Gastrocnemius medialis (tissue), 4 donors: ENCODE measurements at regions not wholly inside any gene's neighbourhood (a gene's known extent, or its start where the extent isn't known, plus 50 kb on each side); places are given as distances from the start of the nearest gene placed in this dataset.
A peak's percentile ranks its signal among the peaks of the same experiment; 100 is the strongest.

Experiments
- ATAC-seq, 2 donors: fragments of 150-250 bp; one replicate each; pipeline ENCODE4 v1.9.1; 2016
- DNase-seq, 2 donors: peaks; one replicate each; pipeline ENCODE4 v3.0.0-alpha.2; 2019
- H3K27ac ChIP-seq, 4 donors: fragments of 200-600 bp; sonication (generic); 1 replicate in 1 of 4; 2 replicates in 3 of 4; pipeline ENCODE4 v1.5.1; 2016 to 2018; ENCODE audit warnings: mild to moderate bottlenecking in 2 of 4, moderate library complexity in 1 of 4
- H3K27me3 ChIP-seq, 3 donors: fragments of 200-600 bp; sonication (generic) in 2 of 3; 1 replicate in 1 of 3; 2 replicates in 2 of 3; pipeline versions ENCODE4 v1.5.1 to v1.6.0; 2016 to 2019; ENCODE audit warnings: mild to moderate bottlenecking in 1 of 3, moderate library complexity in 1 of 3
- H3K36me3 ChIP-seq, 2 donors: fragments of 200-600 bp; sonication (generic) in 1 of 2; one replicate each; pipeline ENCODE4 v1.5.1; 2017 to 2018
- H3K4me1 ChIP-seq, 2 donors: fragments of 200-600 bp; sonication (generic) in 1 of 2; one replicate each; pipeline ENCODE4 v1.5.1; 2016 to 2017; ENCODE audit warnings: mild to moderate bottlenecking in 2 of 2
- H3K4me3 ChIP-seq, 4 donors: fragments of 200-600 bp; sonication (generic) in 3 of 4; 1 replicate in 1 of 4; 2 replicates in 3 of 4; pipeline ENCODE4 v1.5.1; 2016 to 2019; ENCODE audit warnings: mild to moderate bottlenecking in 2 of 4
- H3K9me3 ChIP-seq, 3 donors: fragments of 200-600 bp; sonication (generic) in 2 of 3; 1 replicate in 1 of 3; 2 replicates in 2 of 3; pipeline ENCODE4 v1.5.1; 2016 to 2019
- POLR2A ChIP-seq, 2 donors: fragments of 450-650 bp; IDR thresholded peaks; one replicate each; pipeline ENCODE4 v1.6.1; 2017; ENCODE audit warnings: antibody characterized with exemption in 2 of 2, mild to moderate bottlenecking in 2 of 2, moderate library complexity in 2 of 2
- in situ Hi-C, 4 donors: fragments of 200-750 bp; cut with MboI; loops; one replicate each; pipeline versions ENCODE4 v1.15.0 to v1.8.0; 2017; ENCODE audit warnings: low sequenced_read_pairs in 4 of 4
- intact Hi-C: fragments of 100-400 bp; cut with DNase I; formaldehyde crosslinking; loops from one replicate; pipeline ENCODE4 v1.15.1; 2023; ENCODE audit warnings: low total_unique reads
- TF ChIP-seq, protein P1 (sequence below), 5 experiments: fragments of 450-650 bp in 3 of 5; fragments of 200-600 bp in 2 of 5; sonication (generic) in 2 of 5; IDR thresholded peaks in 4 of 5; conservative IDR thresholded peaks in 1 of 5; 1 replicate in 4 of 5; 2 replicates in 1 of 5; pipeline ENCODE4 v1.5.1; 2016 to 2019; ENCODE audit warnings: antibody characterized with exemption in 5 of 5, mild to moderate bottlenecking in 3 of 5, moderate library complexity in 3 of 5

DNA sequence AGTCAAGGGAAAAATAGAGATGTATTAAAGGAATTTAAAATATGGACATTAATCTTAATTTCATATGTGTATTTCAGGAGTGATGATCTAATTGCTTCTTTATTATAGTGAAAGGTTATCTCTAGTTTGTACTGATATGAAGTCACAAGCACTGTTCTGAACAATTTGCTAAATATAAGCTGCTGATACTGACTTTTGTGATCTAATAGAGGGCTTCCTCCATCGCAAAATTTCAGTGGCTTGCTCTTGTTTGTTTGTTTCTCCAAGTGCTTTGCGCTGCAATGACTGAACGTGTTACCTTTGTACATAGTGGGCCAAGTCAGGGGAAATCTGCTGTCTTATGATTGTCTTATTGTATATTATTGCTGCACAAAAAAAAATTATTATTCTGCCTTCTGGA is 307.0 kb downstream of the KCNJ2 start:
- H3K9me3 ChIP-seq, result no peaks in the 10 kb centered on the region
- H3K4me1 ChIP-seq, result no peaks in the 10 kb centered on the region
- no peaks in the 10 kb centered on the region for H3K27me3 ChIP-seq
- H3K27ac ChIP-seq, result no peak overlapping the region
- in situ Hi-C loops (no loop called here), intact Hi-C loops (no loop called here)
- DNase-seq (no peak), ATAC-seq (no peak)
- H3K36me3 ChIP-seq, result no peaks in the 10 kb centered on the region
- H3K4me3 ChIP-seq, result no peak overlapping the region
- TF ChIP-seq, protein P1, sequence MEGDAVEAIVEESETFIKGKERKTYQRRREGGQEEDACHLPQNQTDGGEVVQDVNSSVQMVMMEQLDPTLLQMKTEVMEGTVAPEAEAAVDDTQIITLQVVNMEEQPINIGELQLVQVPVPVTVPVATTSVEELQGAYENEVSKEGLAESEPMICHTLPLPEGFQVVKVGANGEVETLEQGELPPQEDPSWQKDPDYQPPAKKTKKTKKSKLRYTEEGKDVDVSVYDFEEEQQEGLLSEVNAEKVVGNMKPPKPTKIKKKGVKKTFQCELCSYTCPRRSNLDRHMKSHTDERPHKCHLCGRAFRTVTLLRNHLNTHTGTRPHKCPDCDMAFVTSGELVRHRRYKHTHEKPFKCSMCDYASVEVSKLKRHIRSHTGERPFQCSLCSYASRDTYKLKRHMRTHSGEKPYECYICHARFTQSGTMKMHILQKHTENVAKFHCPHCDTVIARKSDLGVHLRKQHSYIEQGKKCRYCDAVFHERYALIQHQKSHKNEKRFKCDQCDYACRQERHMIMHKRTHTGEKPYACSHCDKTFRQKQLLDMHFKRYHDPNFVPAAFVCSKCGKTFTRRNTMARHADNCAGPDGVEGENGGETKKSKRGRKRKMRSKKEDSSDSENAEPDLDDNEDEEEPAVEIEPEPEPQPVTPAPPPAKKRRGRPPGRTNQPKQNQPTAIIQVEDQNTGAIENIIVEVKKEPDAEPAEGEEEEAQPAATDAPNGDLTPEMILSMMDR (IDR thresholded peaks at IDR 0.05 in 4 of 5, conservative IDR thresholded peaks at IDR 0.05 in 1 of 5), result no peak
- no peak for TF ChIP-seq POLR2A (IDR thresholded peaks at IDR 0.05)

DNA sequence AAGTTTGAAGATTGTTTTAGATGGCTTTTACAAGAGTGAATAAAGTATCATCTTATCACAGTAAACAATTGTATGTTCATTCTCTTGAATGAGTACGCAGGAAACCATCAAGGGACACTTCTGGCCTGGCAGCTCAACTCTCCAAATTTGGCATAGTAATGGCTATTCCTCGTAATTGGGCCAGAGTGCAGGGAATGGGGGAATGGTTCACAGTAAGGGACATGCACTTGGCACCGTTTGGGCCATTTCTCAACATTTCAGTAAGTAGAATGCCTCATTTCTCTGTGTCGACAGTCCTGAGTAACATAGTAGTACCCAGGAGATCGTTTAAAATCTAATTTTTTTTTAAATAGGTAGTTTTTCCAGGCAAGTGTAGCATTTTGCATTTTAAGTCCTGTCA is 309.6 kb downstream of the KCNJ2 start:
- DNase-seq (peak; percentile 9 to 13), ATAC-seq (no peak)
- in situ Hi-C loops (no loop called here), intact Hi-C loops (no loop called here)
- H3K27ac ChIP-seq, result no peak overlapping the region
- no peaks in the 10 kb centered on the region for H3K36me3 ChIP-seq
- no peaks in the 10 kb centered on the region for H3K9me3 ChIP-seq
- H3K27me3 ChIP-seq, result no peaks in the 10 kb centered on the region
- TF ChIP-seq POLR2A (IDR thresholded peaks at IDR 0.05), result no peak
- TF ChIP-seq, protein P1 (IDR thresholded peaks at IDR 0.05 in 4 of 5, conservative IDR thresholded peaks at IDR 0.05 in 1 of 5), result no peak
- H3K4me3 ChIP-seq, result no peak overlapping the region
- no peaks in the 10 kb centered on the region for H3K4me1 ChIP-seq

DNA sequence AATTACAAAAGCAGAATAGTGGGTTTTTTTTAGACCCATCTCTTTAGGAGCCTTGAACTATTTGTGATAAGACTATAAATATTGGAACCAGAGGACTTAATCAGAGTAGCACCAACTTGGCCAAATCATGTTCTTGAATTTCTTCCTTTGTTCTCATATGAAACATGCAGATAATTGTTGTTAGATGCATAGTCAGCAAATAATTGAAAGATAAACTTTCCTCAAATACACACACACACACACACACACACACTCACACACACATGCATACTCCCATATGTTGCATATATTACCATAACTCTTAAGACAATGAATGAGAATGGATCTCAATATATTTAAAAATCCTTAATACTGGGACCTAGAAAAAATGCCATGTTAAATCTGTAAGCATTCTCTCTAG is 310.4 kb downstream of the KCNJ2 start:
- Histone ChIP-seq H3K4me1 (no peaks in the 10 kb centered on the region), H3K27me3 (no peaks in the 10 kb centered on the region), H3K9me3 (no peaks in the 10 kb centered on the region), H3K36me3 (no peaks in the 10 kb centered on the region), H3K4me3 (no peak overlapping the region), H3K27ac (no peak overlapping the region)
- DNase-seq, result no peak
- TF ChIP-seq POLR2A (IDR thresholded peaks at IDR 0.05), result no peak
- TF ChIP-seq, protein P1 (IDR thresholded peaks at IDR 0.05 in 4 of 5, conservative IDR thresholded peaks at IDR 0.05 in 1 of 5), result no peak
- ATAC-seq, result no peak
- intact Hi-C loops (no loop called here), in situ Hi-C loops (no loop called here)

DNA sequence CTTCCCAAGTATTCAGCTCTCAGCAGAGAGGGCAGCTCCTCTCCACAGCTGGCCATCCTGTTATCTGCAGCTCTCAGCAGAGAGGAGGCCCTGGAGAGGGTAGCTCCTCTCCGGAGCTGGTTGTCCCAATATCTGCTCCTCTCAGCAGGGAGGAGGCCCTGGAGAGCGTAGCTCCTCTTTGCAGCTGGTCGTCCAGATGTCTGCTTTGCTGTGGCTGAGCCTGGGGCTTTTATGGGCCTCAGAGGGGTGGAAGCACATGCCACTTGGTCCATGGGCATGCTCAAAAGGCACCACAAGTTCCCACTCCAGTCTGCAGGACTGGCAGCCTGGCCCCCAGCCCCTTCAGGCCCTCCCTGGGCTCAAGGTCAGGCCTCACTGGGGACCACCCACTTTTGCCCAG is 314.3 kb downstream of the KCNJ2 start:
- intact Hi-C loops, result no loop called here
- Histone ChIP-seq H3K27me3 (no peaks in the 10 kb centered on the region), H3K27ac (no peak overlapping the region), H3K36me3 (no peaks in the 10 kb centered on the region), H3K4me1 (no peaks in the 10 kb centered on the region), H3K4me3 (no peak overlapping the region), H3K9me3 (no peaks in the 10 kb centered on the region)
- in situ Hi-C loops, result no loop called here
- DNase-seq (no peak), ATAC-seq (no peak)
- TF ChIP-seq, protein P1 (IDR thresholded peaks at IDR 0.05 in 4 of 5, conservative IDR thresholded peaks at IDR 0.05 in 1 of 5), result no peak

DNA sequence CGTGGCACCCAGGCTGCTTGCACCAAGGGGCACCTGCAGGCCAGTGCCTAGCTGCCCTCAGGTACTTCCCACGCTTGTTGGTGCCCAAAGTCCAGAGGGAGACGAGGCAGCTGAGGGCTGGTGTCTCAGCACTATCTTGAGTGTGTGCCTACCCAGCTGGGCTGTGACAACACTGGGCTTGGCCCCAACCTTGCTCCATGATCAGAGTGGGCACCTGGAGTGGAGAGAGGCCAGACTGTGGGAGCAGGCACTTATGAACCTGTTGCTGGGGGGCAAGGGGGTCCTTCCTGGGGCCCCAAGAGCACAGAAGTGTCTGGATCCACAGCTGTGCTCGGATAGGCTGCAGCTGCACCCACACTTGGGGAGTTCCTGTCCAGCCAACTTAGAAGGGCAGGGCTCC is 314.7 kb downstream of the KCNJ2 start:
- Histone ChIP-seq H3K4me3 (no peak overlapping the region), H3K27me3 (no peaks in the 10 kb centered on the region), H3K36me3 (no peaks in the 10 kb centered on the region), H3K4me1 (no peaks in the 10 kb centered on the region), H3K9me3 (no peaks in the 10 kb centered on the region), H3K27ac (no peak overlapping the region)
- intact Hi-C loops, result no loop called here
- in situ Hi-C loops, result no loop called here
- ATAC-seq (no peak), DNase-seq (no peak)
- TF ChIP-seq POLR2A (IDR thresholded peaks at IDR 0.05), result no peak
- TF ChIP-seq, protein P1 (IDR thresholded peaks at IDR 0.05 in 4 of 5, conservative IDR thresholded peaks at IDR 0.05 in 1 of 5), result no peak
